Muscle layer of duodenum (tissue), 2 donors: ENCODE measurements at regions not wholly inside any gene's neighbourhood (a gene's known extent, or its start where the extent isn't known, plus 50 kb on each side); places are given as distances from the start of the nearest gene placed in this dataset.

Experiments used
- H3K27ac ChIP-seq: one replicate; pipeline ENCODE4 v1.7.0; 2013; ENCODE audit warnings: mild to moderate bottlenecking, low read length
- H3K27me3 ChIP-seq: one replicate; pipeline ENCODE4 v1.7.0; 2013; ENCODE audit warnings: low read depth, mild to moderate bottlenecking, control low read depth, low read length
- H3K36me3 ChIP-seq, 2 donors: one replicate each; pipeline ENCODE4 v1.7.0; 2013; ENCODE audit warnings: low read length in 2 of 2, control low read depth in 1 of 2, mild to moderate bottlenecking in 1 of 2; ENCODE audit not compliant: insufficient read depth in 2 of 2, control insufficient read depth in 1 of 2
- H3K4me1 ChIP-seq, 2 donors: one replicate each; pipeline ENCODE4 v1.7.0; 2013; ENCODE audit warnings: low read length in 2 of 2, mild to moderate bottlenecking in 2 of 2, control low read depth in 1 of 2, moderate library complexity in 1 of 2; ENCODE audit not compliant: insufficient read depth in 2 of 2, control insufficient read depth in 1 of 2
- H3K4me3 ChIP-seq, 2 donors: one replicate each; pipeline ENCODE4 v1.7.0; 2013; ENCODE audit warnings: low read length in 2 of 2, low read depth in 1 of 2, mild to moderate bottlenecking in 1 of 2
- H3K9me3 ChIP-seq, 2 donors: one replicate each; pipeline ENCODE4 v1.7.0; 2013; ENCODE audit warnings: low read length in 2 of 2, control low read depth in 1 of 2, mild to moderate bottlenecking in 1 of 2; ENCODE audit not compliant: control insufficient read depth in 1 of 2
- donor health status: healthy.

DNA sequence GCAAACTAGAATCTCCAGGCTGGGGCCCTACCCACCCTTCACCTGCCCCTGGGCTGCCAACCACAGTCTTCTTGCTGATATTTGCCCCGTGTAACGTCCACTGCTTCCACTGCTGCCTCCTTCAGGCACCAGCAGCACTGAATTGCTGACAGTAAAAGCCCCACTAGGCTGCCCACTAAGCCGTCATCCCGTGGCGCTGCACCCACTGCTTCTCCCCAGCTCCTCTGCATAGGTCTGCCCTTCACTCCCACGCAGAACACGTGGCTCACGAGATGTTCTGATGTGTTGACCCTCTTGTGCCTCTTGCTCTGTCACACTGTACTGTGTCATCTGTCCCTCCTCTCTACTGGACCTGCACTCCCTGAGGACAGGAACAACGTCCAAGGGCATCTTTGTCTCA is 86.3 kb upstream of the HIVEP1 start:
- H3K27me3 ChIP-seq, result no peaks in the 10 kb centered on the region
- H3K27ac ChIP-seq, result no peak overlapping the region
- H3K9me3 ChIP-seq, result no peaks in the 10 kb centered on the region
- H3K4me3 ChIP-seq, result no peak overlapping the region
- H3K36me3 ChIP-seq, result no peaks in the 10 kb centered on the region
- H3K4me1 ChIP-seq, result peaks cover 0 to 3% of the 10 kb centered on the region in 2 donors

DNA sequence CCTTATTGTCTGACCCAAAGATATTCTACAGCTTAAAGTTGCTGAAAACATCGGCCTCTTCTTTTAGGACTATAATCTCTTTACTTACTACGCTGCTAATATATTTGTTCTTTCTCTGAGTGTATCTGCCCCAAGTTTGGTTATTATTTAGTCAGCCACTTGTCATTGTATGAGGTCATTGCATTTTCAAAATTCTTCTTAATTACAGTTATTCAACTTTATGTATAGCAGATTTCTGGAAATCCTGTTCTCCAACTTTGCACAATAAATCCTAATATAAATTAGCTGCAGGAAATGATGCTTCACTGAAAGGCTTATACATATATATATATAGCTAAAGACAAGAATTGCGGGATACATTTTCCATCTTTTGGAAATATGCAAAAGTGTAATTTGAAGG is 88.5 kb upstream of the HIVEP1 start:
- no peak overlapping the region for H3K27ac ChIP-seq

DNA sequence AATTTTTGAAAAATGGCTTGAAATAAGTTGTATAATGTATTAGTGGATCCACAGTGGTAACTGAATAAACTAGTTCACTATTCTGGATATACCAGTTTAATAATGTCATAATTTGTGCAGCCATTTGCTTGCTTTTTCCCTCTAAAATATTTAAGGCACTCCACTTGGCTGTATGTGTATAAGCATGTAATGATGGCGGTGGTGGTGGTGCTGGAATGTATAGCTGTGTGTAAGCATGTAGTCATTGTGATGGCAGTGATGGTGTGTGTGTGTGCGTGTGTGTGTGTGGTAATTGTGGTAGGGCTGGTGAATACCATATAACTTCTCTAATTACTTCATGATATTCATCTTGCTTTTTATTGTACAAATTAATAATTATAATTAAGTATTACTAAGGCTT is 89.2 kb upstream of the HIVEP1 start:
- no peak overlapping the region for H3K27ac ChIP-seq
- H3K9me3 ChIP-seq, result no peaks in the 10 kb centered on the region
- H3K4me1 ChIP-seq, result peaks cover 0 to 21% of the 10 kb centered on the region in 2 donors
- no peaks in the 10 kb centered on the region for H3K36me3 ChIP-seq
- H3K4me3 ChIP-seq, result no peak overlapping the region
- H3K27me3 ChIP-seq, result no peaks in the 10 kb centered on the region

More for the DNA sequence above, 88.5 kb upstream of the HIVEP1 start:
- no peak overlapping the region for H3K4me3 ChIP-seq
- no peaks in the 10 kb centered on the region for H3K36me3 ChIP-seq
- no peaks in the 10 kb centered on the region for H3K27me3 ChIP-seq
- no peaks in the 10 kb centered on the region for H3K9me3 ChIP-seq
- H3K4me1 ChIP-seq, result peaks cover 0 to 14% of the 10 kb centered on the region in 2 donors

DNA sequence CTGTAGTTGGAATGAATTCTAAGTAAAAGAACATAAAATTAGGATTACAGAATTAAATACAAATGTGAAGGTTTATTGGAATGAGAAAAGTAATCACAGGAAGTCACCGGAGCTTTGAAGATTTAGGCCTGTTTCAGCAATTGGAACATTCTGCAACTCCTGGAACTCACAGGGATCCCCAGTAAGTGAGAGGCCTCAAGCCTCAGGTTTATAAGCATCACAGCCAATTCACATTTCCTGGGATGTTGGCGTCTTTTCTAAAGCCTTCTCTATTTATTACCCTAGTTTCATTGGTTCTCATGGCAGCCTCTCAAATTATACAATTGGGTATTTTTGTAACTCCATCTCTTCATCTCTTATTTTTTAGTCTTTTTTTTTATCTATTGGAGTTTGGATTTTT is 90.4 kb upstream of the HIVEP1 start:
- H3K4me3 ChIP-seq, result no peak overlapping the region
- H3K27ac ChIP-seq, result peak overlapping the region; percentile 60
- no peaks in the 10 kb centered on the region for H3K36me3 ChIP-seq
- peaks cover 0 to 23% of the 10 kb centered on the region in 2 donors for H3K4me1 ChIP-seq
- H3K27me3 ChIP-seq, result no peaks in the 10 kb centered on the region
- no peaks in the 10 kb centered on the region for H3K9me3 ChIP-seq

DNA sequence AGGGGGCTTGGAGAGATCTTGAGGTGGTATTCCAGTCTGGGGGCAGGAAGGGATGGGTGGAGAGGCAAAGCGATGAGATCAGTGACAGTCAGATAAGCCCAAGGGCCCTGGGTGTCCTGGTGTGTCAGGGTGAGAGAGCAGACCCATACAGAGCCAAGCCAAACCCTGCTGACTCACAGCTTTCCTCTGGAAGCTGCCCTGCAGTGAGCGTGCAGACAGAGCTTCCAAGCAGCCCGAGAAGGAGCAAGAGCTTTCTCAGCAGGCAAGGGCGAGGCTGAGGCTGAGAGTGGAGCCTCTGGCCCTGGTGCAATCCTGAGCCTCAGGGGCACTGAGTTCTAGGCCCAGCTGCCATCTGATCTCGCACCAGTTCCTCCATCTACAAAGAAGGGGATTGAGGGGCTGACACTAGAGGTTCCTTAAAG is 91.1 kb upstream of the HIVEP1 start:
- no peaks in the 10 kb centered on the region for H3K9me3 ChIP-seq
- no peak overlapping the region for H3K4me3 ChIP-seq
- no peaks in the 10 kb centered on the region for H3K36me3 ChIP-seq
- H3K27ac ChIP-seq, result peak overlapping the region; percentile 60
- H3K27me3 ChIP-seq, result no peaks in the 10 kb centered on the region
- H3K4me1 ChIP-seq, result peaks cover 0 to 23% of the 10 kb centered on the region in 2 donors

DNA sequence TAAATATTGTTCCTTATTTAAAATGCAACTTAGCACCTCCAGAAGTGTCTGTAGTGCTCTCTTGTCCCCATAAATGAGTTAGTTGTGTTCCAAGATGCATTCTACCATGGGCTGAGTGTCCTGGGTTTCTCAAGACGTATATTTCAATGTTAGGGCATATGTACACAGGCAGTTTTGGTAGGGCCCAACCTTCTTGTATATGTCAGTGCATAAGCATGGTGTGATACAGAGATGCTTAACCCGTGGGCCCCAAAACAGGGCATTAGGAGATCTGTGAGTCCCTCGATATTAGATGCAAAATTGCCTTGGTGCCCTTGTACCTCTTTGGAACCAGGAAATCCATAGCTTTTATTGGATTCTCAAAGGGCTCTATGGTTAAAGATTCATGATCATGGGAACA is 91.5 kb upstream of the HIVEP1 start:
- H3K4me3 ChIP-seq, result no peak overlapping the region
- H3K27ac ChIP-seq, result peak overlapping the region; percentile 10

DNA sequence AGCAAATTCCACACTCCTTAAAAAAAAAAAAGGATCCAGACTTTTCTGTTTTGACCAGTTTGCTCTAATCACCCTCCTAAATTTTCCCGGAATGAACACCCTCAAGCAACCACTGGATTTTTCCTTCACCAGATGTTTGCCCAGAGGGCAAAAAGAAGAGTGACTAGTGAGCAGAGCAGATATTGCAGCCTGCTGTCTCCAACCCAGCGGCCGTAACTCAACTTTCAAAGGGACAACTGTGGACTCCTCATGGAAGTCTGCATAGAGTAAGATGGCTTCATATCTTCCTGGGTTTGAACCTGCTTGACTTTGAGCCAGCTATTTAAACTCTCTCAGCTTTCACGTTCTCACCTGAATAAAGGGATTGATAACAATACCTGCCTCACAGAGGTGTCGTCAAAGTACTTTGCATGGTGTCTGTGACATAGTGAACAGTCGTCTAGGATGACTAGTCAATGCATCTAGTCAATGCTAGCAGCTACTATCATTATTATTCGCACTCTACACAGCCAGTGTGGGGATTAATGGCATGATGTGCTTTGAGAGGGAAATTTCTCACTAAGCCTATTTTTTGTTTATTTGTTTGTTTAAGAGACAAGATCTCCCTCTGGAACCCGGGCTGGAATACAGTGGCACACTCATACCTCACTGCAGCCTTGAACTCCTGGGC is 92.2 kb upstream of the HIVEP1 start:
- Histone ChIP-seq H3K36me3 (no peaks in the 10 kb centered on the region), H3K4me3 (no peak overlapping the region), H3K27me3 (no peaks in the 10 kb centered on the region), H3K9me3 (no peaks in the 10 kb centered on the region), H3K27ac (no peak overlapping the region), H3K4me1 (peaks cover 0 to 23% of the 10 kb centered on the region in 2 donors)

More for the DNA sequence above, 91.5 kb upstream of the HIVEP1 start:
- Histone ChIP-seq H3K27me3 (no peaks in the 10 kb centered on the region), H3K4me1 (peaks cover 0 to 23% of the 10 kb centered on the region in 2 donors), H3K9me3 (no peaks in the 10 kb centered on the region), H3K36me3 (no peaks in the 10 kb centered on the region)

DNA sequence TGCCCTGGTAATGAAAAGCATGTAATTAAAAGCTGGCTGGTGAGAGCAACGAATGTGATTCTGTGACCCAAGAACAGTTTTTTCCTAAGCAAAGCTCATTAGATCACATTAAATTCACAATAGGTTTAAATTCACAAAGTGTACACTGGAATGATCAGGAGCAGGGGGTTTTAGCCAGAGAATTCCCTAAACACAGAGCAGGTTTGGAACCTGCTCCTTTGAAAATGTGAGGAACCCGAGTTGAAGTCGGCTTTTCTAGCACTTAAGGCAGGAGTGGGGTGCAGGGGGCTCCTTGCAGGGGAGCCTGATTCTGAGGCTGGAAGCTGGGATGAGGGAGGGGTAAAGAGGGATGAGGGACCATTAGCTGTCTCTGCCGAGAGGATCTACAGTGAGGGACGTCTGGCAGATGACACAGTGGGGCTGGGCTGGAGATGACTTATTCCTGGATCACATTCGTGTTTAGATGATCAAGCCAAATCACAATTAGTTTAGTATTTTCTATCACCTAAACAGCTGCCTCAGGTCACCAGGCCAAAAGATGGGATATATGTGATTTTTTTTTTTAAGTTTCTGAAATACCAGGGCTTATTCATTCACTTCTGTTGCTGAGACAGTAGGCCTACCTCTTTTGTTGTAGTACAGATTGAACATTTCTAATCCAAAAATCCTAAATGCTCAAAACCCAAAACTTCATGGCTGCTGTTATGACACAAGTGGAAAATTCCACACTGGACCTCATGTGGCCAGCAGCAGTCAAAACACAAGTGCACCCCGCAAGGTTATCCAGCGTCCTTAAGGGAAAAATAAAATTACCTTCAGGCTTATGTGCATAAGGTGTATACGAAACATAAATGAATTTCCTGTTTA is 93.1 kb upstream of the HIVEP1 start:
- Histone ChIP-seq H3K4me1 (peaks cover 0 to 23% of the 10 kb centered on the region in 2 donors), H3K9me3 (no peaks in the 10 kb centered on the region), H3K4me3 (no peak overlapping the region), H3K27me3 (no peaks in the 10 kb centered on the region), H3K36me3 (no peaks in the 10 kb centered on the region), H3K27ac (peak overlapping the region; percentile 84)

DNA sequence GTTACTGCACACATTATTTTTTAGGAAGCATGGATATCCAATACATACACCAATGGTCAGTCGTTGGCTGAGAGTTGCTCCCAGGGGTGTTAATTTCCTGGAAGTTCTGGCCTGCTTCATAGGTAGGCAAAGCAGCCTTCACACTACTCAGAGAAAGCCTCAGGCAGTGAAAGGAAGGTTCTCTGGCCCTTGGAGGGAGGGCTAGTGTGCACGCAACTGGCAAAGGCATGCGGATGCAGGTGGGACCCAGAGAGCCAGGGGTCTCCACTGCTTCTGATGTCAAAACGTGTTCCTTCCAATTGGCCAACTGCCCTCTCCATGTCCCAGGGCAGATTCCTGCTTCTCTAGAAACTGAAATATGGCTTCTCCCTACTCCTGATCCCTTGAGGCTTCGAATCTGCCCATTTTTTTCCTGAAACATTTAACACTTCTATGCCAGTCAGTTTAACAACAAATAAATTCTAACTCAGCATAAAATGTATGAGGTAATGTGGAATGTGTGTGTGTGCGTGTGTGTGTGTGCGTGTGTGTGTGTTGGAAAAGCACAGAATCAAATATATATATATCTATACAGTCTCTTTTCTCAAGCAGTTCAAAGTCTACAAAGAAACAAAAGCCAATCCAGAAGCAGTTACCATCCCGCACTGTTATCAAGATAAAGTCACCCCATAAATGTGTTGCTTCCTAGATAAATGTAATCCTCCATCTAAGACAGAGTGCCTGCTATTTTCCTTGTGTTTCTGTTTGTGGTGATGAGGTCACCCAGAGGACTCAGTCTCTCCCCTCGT is 94.0 kb upstream of the HIVEP1 start:
- no peaks in the 10 kb centered on the region for H3K27me3 ChIP-seq
- no peaks in the 10 kb centered on the region for H3K9me3 ChIP-seq
- H3K36me3 ChIP-seq, result no peaks in the 10 kb centered on the region
- H3K27ac ChIP-seq, result peak overlapping the region; percentile 84
- peaks cover 0 to 23% of the 10 kb centered on the region in 2 donors for H3K4me1 ChIP-seq
- no peak overlapping the region for H3K4me3 ChIP-seq

DNA sequence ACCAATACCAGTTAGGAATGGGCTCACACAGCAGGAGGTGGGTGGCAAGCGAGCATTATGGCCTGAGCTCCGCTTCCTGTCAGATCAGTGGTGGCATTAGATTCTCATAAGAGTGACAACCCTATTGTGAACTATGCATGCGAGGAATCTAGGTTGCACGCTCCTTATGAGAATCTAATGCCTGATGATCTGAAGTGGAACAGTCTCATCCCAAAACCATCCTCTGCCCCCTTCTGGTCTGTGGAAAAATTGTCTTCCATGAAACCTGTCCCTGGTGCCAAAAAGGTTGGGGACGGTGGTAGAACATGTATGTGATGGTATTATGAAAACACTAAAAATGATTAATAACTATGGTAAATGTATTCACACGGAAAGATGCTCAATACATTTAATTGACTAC is 99.7 kb upstream of the HIVEP1 start:
- Histone ChIP-seq H3K4me1 (no peaks in the 10 kb centered on the region), H3K27ac (no peak overlapping the region), H3K9me3 (no peaks in the 10 kb centered on the region), H3K4me3 (no peak overlapping the region), H3K27me3 (no peaks in the 10 kb centered on the region), H3K36me3 (no peaks in the 10 kb centered on the region)

DNA sequence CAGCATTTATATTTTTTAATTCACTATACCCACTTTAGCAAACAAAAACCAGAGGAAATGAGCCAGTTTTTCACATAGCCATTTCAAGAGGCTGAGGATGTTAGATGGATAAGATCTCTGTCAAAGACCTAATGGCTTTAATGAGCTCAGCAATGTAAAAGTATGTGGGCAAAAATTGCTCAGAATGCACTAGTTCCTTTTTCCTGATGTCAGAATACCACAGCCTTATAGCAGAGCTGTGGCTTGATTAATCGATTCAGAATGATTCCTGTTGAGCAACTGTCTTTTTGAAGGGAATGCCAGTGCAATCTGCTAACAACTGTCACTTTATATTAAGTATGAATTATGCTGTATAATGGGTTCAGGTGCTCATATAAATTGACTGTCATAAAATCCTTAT is 100.6 kb upstream of the HIVEP1 start:
- Histone ChIP-seq H3K4me1 (no peaks in the 10 kb centered on the region), H3K4me3 (no peak overlapping the region), H3K27me3 (no peaks in the 10 kb centered on the region), H3K9me3 (no peaks in the 10 kb centered on the region), H3K36me3 (no peaks in the 10 kb centered on the region), H3K27ac (no peak overlapping the region)
